H4 (cell line): ENCODE measurements at regions not wholly inside any gene's neighbourhood (a gene's known extent, or its start where the extent isn't known, plus 50 kb on each side); places are given as distances from the start of the nearest gene placed in this dataset.
"Not testable (repeated sequence)": the region's sequence is repeated elsewhere in the genome, so short reads cannot be mapped to it uniquely, and the experiment has no call there.

Source experiments
- DNase-seq: peaks from one replicate; pipeline ENCODE4 v3.0.0-alpha.2; 2015; ENCODE audit warnings: low spot score

- DNase-seq: no peak
Measured at GRCh38 chrX:63285375-63285774, 65.8 kb downstream of the SPIN4 start.

- DNase-seq: no peak
Measured at GRCh38 chrX:63284659-63285058, 66.5 kb downstream of the SPIN4 start.

GRCh38 chrX:63283348-63283747, 67.8 kb downstream of the SPIN4 start:
- no peak for DNase-seq

GRCh38 chrX:63282828-63283227, 68.3 kb downstream of the SPIN4 start:
- no peak for DNase-seq

GRCh38 chrX:63282077-63282476, 69.1 kb downstream of the SPIN4 start:
- no peak for DNase-seq

GRCh38 chrX:63281465-63281864, 69.7 kb downstream of the SPIN4 start:
- DNase-seq: no peak

GRCh38 chrX:63277394-63277793, 73.7 kb downstream of the SPIN4 start:
- not testable (repeated sequence) for DNase-seq

- no peak for DNase-seq
Measured at GRCh38 chrX:63275127-63275526, 76.0 kb downstream of the SPIN4 start.

- no peak for DNase-seq
Measured at GRCh38 chrX:63270873-63271272, 80.3 kb downstream of the SPIN4 start.

GRCh38 chrX:63258144-63258543, 93.0 kb downstream of the SPIN4 start:
- DNase-seq: no peak

- peak; percentile 59 for DNase-seq
Measured at GRCh38 chrX:63250253-63250868, 100.8 kb downstream of the SPIN4 start.

- DNase-seq: not testable (repeated sequence)
Measured at GRCh38 chrX:63242689-63243088, 108.4 kb downstream of the SPIN4 start.

- not testable (repeated sequence) for DNase-seq
Measured at GRCh38 chrX:63235963-63236362, 115.2 kb downstream of the SPIN4 start.

- DNase-seq: not testable (repeated sequence)
Measured at GRCh38 chrX:63233013-63233412, 118.1 kb downstream of the SPIN4 start.

- not testable (repeated sequence) for DNase-seq
Measured at GRCh38 chrX:63218202-63218601, 132.9 kb downstream of the SPIN4 start.

- DNase-seq: not testable (repeated sequence)
Measured at GRCh38 chrX:63217549-63217948, 133.6 kb downstream of the SPIN4 start.

GRCh38 chrX:63209645-63210044, 141.5 kb downstream of the SPIN4 start:
- not testable (repeated sequence) for DNase-seq

- not testable (repeated sequence) for DNase-seq
Measured at GRCh38 chrX:63209128-63209527, 142.0 kb downstream of the SPIN4 start.

GRCh38 chrX:63204266-63205074, 146.7 kb downstream of the SPIN4 start:
- DNase-seq: not testable (repeated sequence)

GRCh38 chrX:63201987-63202386, 149.1 kb downstream of the SPIN4 start:
- not testable (repeated sequence) for DNase-seq

- not testable (repeated sequence) for DNase-seq
Measured at GRCh38 chrX:63198693-63199092, 152.4 kb downstream of the SPIN4 start.

GRCh38 chrX:63192366-63193041, 158.6 kb downstream of the SPIN4 start:
- DNase-seq: not testable (repeated sequence)

GRCh38 chrX:63186137-63186536, 165.0 kb downstream of the SPIN4 start:
- peak; percentile 18 for DNase-seq
